ENCODE measurements at regions not wholly inside any gene's neighbourhood (a gene's known extent, or its start where the extent isn't known, plus 50 kb on each side); places are given as distances from the start of the nearest gene placed in this dataset.
"Not testable (repeated sequence)": the region's sequence is repeated elsewhere in the genome, so short reads cannot be mapped to it uniquely, and the experiment has no call there.

DNA sequence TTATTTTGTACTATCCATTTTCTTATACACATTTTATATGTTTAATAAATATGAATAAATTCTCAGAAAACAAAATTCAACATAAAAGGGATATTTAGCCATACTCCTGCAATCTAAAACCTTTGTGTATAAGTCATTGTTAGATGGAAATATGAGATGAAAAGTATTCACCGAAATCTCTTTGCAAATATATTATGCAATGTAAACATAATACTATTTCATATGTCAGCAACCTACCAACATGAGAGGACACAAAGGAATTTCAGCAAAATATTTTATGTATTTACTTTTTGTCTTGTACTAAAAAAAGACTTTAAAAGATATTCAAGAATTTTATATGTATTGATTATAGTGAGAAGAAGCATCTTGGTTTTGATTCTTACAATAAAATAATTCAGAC is 1623.4 kb downstream of the EFNA5 start:
- CTCF ChIA-PET: no interaction called here
- Mint-ChIP-seq H3K9me3 (peaks cover 18% of the 10 kb centered on the region), H3K4me1 (ENCODE audit: low read depth) (no peaks in the 10 kb centered on the region), H3K27me3 (no peaks in the 10 kb centered on the region), H3K27ac (no peak overlapping the region), H3K36me3 (no peaks in the 10 kb centered on the region), H3K4me3 (no peak overlapping the region)
- intact Hi-C loops (cut with micrococcal nuclease): no loop called here
- POLR2A ChIA-PET: no interaction called here
- no peak for DNase-seq

DNA sequence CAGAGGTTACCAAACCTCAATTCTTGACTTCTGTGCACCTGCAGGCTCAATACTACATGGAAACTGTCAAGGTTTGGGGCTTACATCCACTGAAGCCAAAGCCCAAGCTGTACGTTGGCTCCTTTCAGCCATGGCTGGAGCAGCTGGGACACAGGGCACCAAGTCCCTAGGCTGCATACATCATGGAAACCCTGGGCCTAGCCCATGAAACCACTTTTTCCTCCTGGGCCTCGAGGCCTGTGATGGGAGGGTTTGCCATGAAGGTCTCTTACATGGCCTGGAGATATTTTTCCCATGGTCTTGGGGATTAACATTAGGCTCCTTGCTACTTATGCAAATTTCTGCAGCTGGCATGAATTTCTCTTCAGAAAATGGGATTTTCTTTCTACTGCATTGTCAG is 1638.7 kb downstream of the EFNA5 start:
- H3K27ac Mint-ChIP-seq; H3K4me1 Mint-ChIP-seq (ENCODE audit: low read depth); POLR2A ChIA-PET; H3K36me3 Mint-ChIP-seq; H3K27me3 Mint-ChIP-seq; CTCF ChIA-PET; H3K4me3 Mint-ChIP-seq; DNase-seq; intact Hi-C loops (cut with micrococcal nuclease): not testable (repeated sequence)
- H3K9me3 Mint-ChIP-seq: peaks cover 14% of the 10 kb centered on the region

DNA sequence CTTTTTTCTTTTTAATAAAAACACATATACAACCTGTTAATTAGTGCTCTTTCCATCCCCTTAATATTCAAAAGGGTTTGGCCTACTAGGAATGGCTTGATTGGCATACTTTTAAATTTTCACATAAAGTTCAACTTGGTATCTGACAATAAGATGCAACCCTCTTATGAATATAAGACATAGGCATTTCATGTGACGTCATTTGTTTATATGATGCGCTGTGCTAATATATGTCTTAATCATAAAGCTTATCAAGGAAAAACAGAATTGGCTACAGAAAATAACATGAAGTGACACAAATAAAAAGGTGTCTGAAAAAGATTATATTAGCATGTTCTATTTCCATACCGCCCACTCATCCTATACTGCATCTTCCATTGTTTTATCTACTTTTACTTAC is 1642.4 kb downstream of the EFNA5 start:
- Mint-ChIP-seq H3K27ac (no peak overlapping the region), H3K9me3 (peaks cover 7% of the 10 kb centered on the region), H3K4me3 (no peak overlapping the region), H3K36me3 (no peaks in the 10 kb centered on the region), H3K4me1 (ENCODE audit: low read depth) (no peaks in the 10 kb centered on the region), H3K27me3 (no peaks in the 10 kb centered on the region)
- ChIA-PET CTCF (no interaction called here), POLR2A (no interaction called here)
- DNase-seq: no peak
- intact Hi-C loops (cut with micrococcal nuclease): no loop called here

DNA sequence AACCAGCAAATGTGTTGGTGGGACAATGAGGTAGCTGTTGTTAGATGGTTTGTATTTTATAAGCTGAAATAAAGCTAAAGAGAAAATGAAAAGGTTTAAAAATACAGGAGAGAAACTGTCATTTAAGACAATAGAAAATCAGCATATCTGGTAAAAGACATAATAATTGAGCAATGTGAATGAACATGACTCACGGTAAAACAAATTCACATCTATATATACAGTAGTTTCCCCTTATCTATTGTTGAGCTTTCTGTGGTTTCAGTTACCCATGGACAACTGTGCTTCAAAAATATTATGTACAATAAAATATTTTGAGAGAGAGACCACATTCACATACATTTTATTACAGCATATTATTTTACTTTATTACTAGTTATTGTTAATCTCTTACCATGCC is 1649.8 kb downstream of the EFNA5 start:
- Mint-ChIP-seq H3K27ac (no peak overlapping the region), H3K9me3 (peaks cover 2% of the 10 kb centered on the region), H3K27me3 (no peaks in the 10 kb centered on the region), H3K36me3 (no peaks in the 10 kb centered on the region), H3K4me1 (ENCODE audit: low read depth) (no peaks in the 10 kb centered on the region), H3K4me3 (no peak overlapping the region)
- no peak for DNase-seq
- CTCF ChIA-PET: no interaction called here
- POLR2A ChIA-PET: no interaction called here
- intact Hi-C loops (cut with micrococcal nuclease): no loop called here

DNA sequence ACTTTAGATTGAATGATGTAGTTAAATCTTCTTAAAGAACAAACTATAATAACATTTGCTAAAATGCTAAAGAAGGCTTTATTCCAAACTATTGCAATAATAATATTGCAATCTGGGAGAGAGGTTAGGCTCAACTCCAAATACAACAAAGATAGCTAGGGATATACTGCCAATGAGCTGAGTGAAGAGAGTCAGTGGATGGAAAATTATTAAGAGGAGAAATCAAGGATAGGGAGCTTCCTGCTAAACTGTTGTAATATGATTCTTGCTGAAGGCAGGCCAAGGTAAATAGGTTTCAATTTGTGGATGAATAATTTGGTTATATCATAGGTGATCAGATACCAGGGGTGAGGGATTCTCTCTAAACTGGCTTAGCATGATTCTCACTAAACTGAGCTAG is 1651.5 kb downstream of the EFNA5 start:
- intact Hi-C loops (cut with micrococcal nuclease): no loop called here
- H3K36me3 Mint-ChIP-seq: no peaks in the 10 kb centered on the region

DNA sequence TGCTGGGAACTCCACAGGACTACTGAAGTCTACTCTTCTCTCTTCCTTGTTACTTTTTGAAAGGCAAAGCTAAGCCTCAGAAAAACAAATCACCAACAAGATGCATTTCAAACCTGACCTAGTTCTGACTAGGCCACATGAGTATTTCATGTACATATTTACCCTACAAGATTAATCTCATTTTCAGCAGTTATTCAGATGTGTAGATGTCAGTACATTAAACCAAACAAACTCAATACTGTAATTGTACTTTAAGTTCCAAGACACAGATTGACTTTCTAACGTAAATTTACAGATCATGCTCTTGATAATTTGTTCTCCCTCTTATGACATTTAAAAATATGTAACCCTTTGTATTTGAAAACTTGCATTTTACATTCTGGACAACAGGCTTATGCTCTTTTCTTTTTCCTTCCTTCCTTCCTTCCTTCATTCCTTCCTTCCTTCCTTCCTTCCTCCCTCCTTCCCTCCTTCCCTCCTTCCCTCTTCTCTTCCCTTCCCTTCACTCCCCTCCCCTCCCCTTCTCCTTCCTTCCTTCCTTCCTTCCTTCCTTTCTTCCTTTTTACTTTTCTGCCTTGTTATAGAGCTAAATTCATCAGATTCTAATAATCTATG is 1653.4 kb downstream of the EFNA5 start:
- Mint-ChIP-seq H3K4me3 (no peak overlapping the region), H3K9me3 (peaks cover 2% of the 10 kb centered on the region), H3K27ac (no peak overlapping the region), H3K27me3 (no peaks in the 10 kb centered on the region), H3K36me3 (no peaks in the 10 kb centered on the region), H3K4me1 (ENCODE audit: low read depth) (no peaks in the 10 kb centered on the region)
- POLR2A ChIA-PET: no interaction called here
- DNase-seq: no peak
- CTCF ChIA-PET: no interaction called here
- intact Hi-C loops (cut with micrococcal nuclease): no loop called here

More for the DNA sequence above, 1651.5 kb downstream of the EFNA5 start:
- Mint-ChIP-seq H3K27ac (no peak overlapping the region), H3K4me1 (ENCODE audit: low read depth) (no peaks in the 10 kb centered on the region), H3K4me3 (no peak overlapping the region), H3K27me3 (no peaks in the 10 kb centered on the region), H3K9me3 (peaks cover 2% of the 10 kb centered on the region)
- ChIA-PET CTCF (no interaction called here), POLR2A (no interaction called here)
- no peak for DNase-seq

DNA sequence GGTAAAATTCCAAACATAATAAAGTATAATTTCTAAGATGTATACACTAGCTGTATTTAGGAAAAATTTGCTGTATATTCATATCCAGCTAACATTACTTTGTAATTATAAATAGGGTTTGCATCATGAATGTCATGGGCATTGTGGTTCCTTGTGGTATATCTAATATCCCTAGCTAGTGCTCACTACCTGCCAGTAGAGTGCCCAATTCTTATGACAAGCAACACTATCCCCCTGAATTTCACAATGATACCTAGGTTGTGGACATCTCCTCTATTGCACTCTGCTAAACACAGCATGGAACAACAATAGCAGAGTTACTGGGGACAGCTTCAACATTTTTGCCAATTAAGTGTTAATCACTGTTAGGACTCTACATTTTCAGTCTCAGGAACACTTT is 1656.5 kb downstream of the EFNA5 start:
- H3K4me3 Mint-ChIP-seq: no peak overlapping the region

DNA sequence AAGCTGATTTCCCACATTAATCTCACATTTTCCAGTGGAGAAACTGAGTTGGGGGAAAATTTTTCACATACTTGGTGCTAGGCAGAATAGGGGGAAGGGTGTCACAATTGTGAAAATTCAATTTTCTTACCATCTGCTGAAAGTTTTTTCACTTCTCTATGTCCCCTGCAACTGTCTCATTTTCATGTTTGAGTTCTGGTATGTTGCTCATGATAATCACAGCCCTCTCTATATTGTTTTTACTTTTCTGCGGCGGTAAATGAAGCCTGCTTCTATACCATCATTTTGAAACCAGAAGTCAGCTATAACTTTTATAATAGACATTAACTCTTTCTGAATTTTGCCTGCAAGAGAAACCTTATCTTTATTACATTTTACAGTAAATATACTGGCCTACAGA is 1664.5 kb downstream of the EFNA5 start:
- DNase-seq: no peak
- POLR2A ChIA-PET: no interaction called here
- no peak overlapping the region for H3K27ac Mint-ChIP-seq
- no peaks in the 10 kb centered on the region for H3K4me1 Mint-ChIP-seq (ENCODE audit: low read depth)
- intact Hi-C loops (cut with micrococcal nuclease): no loop called here
- no peaks in the 10 kb centered on the region for H3K36me3 Mint-ChIP-seq
- H3K4me3 Mint-ChIP-seq: no peak overlapping the region
- CTCF ChIA-PET: no interaction called here
- H3K9me3 Mint-ChIP-seq: peaks cover 33% of the 10 kb centered on the region
- no peaks in the 10 kb centered on the region for H3K27me3 Mint-ChIP-seq

More for the DNA sequence above, 1656.5 kb downstream of the EFNA5 start:
- H3K27ac Mint-ChIP-seq: no peak overlapping the region
- ChIA-PET CTCF (no interaction called here), POLR2A (no interaction called here)
- H3K9me3 Mint-ChIP-seq: peaks cover 10% of the 10 kb centered on the region
- DNase-seq: no peak
- intact Hi-C loops (cut with micrococcal nuclease): no loop called here
- H3K4me1 Mint-ChIP-seq (ENCODE audit: low read depth): no peaks in the 10 kb centered on the region
- H3K36me3 Mint-ChIP-seq: no peaks in the 10 kb centered on the region
- H3K27me3 Mint-ChIP-seq: no peaks in the 10 kb centered on the region

DNA sequence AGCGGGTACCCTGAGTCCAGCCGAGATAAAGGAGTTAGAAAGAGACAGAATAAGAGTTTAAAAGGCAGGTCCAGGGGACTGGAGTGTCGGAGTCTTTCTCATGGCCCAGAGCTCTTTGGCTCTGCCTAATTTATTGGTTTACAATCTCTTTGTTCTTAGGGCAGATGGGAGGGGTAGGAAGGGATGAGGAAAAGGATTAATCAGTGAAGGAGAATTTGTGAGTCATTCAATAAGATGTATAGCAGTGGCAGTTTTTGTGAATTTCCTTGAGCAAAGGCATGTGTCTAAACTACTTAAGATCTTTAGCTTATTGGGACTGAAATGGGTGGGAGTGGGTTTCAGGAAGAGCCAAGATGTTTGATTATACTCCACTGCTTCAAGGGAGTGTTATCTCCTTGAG is 1671.7 kb downstream of the EFNA5 start:
- CTCF ChIA-PET, H3K4me3 Mint-ChIP-seq, H3K27ac Mint-ChIP-seq: not testable (repeated sequence)

DNA sequence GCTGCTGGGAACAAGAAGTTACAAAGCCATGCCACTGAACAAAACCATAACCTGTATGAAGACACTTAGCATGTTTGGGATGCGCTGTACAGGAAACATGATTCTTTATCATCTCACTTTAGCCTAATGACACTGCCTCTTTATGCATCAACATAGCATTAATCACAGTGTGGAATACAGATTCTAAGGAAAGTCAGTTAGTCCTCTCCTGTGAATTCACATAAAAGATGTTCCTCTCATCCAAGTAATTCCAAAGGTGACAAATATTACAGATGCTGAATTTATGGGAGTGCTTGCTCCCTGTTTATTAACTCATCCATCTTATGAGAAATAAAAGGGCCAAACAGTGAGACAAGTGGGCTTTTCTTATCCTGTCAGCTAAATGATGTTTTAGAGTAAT is 1677.7 kb downstream of the EFNA5 start:
- Mint-ChIP-seq H3K4me1 (ENCODE audit: low read depth) (no peaks in the 10 kb centered on the region), H3K36me3 (no peaks in the 10 kb centered on the region), H3K27me3 (no peaks in the 10 kb centered on the region), H3K27ac (no peak overlapping the region), H3K4me3 (no peak overlapping the region), H3K9me3 (peaks cover 12% of the 10 kb centered on the region)
- ChIA-PET CTCF (no interaction called here), POLR2A (no interaction called here)
- no peak for DNase-seq
- intact Hi-C loops (cut with micrococcal nuclease): no loop called here

More for the DNA sequence above, 1671.7 kb downstream of the EFNA5 start:
- H3K4me1 Mint-ChIP-seq (ENCODE audit: low read depth); H3K36me3 Mint-ChIP-seq; intact Hi-C loops (cut with micrococcal nuclease); POLR2A ChIA-PET; DNase-seq; H3K27me3 Mint-ChIP-seq: not testable (repeated sequence)
- H3K9me3 Mint-ChIP-seq: peaks cover 32% of the 10 kb centered on the region

DNA sequence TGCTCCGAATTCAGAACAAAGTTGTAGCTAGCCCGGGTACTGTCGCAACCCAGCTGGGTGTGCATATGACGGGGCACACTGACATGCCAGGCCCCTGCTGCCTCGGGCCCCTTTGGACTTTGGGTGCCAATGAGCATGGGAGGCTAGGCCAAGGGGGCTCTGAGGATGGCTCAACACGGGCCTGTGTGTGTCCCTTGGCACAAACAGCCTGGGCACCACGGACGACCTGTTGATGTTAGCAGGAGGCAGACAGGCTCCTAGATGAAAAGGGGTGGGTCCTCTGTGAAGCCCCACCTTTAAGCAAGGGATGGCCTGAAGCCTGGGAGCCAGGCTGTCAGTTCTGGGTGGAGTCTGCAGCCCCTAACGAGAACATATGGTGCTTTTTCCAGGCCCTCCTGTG is 1688.2 kb downstream of the EFNA5 start:
- H3K9me3 Mint-ChIP-seq: peaks cover 4% of the 10 kb centered on the region
- no peak overlapping the region for H3K27ac Mint-ChIP-seq
- no peaks in the 10 kb centered on the region for H3K36me3 Mint-ChIP-seq
- intact Hi-C loops (cut with micrococcal nuclease): no loop called here
- no peaks in the 10 kb centered on the region for H3K27me3 Mint-ChIP-seq
- H3K4me1 Mint-ChIP-seq (ENCODE audit: low read depth): no peaks in the 10 kb centered on the region
- no peak for DNase-seq
- POLR2A ChIA-PET: no interaction called here
- CTCF ChIA-PET: no interaction called here
- H3K4me3 Mint-ChIP-seq: no peak overlapping the region

DNA sequence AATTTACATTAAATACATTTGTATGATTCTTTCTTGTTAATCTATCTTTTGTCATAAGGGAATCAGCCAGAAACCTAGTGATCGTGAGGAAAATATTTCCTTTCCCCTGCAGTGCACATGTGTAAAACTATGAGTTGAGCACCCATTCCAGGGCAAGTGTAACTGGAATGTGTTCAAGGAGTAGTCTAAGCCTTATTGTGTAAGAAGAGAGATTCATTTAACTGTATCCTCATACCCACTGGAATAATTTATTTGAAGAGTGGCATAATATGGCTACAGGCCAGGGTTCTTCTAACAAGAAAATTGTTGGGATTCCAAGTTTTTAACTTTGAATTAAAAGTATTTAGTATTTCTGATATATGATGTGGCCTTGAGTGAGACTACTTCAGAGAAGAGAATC is 1692.7 kb downstream of the EFNA5 start:
- CTCF ChIA-PET: no interaction called here
- H3K27me3 Mint-ChIP-seq: no peaks in the 10 kb centered on the region

DNA sequence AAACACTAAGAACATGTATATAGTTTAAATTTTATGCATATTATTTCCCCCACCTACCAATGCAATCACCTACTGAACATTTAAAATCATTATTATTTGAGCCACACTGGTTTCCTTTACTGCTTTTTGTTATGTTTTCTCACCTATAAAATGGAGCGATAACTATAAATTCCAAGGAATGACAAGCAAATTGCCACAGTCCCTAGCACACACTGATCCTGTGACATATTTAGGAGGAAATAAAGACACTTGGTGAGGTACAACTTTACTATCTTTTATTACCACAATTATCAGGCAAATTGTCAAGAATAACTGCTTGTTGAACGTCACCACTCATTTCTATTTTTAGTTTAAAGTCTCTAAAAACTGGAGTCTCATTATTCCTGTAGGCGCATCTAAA is 1693.6 kb downstream of the EFNA5 start:
- Mint-ChIP-seq H3K4me3 (no peak overlapping the region), H3K27ac (no peak overlapping the region), H3K27me3 (no peaks in the 10 kb centered on the region), H3K4me1 (ENCODE audit: low read depth) (no peaks in the 10 kb centered on the region), H3K9me3 (no peaks in the 10 kb centered on the region), H3K36me3 (no peaks in the 10 kb centered on the region)
- CTCF ChIA-PET: no interaction called here
- intact Hi-C loops (cut with micrococcal nuclease): no loop called here
- POLR2A ChIA-PET: no interaction called here
- no peak for DNase-seq

More for the DNA sequence above, 1692.7 kb downstream of the EFNA5 start:
- POLR2A ChIA-PET: no interaction called here
- Mint-ChIP-seq H3K36me3 (no peaks in the 10 kb centered on the region), H3K4me3 (no peak overlapping the region), H3K27ac (no peak overlapping the region), H3K4me1 (ENCODE audit: low read depth) (no peaks in the 10 kb centered on the region), H3K9me3 (no peaks in the 10 kb centered on the region)
- intact Hi-C loops (cut with micrococcal nuclease): no loop called here
- no peak for DNase-seq

DNA sequence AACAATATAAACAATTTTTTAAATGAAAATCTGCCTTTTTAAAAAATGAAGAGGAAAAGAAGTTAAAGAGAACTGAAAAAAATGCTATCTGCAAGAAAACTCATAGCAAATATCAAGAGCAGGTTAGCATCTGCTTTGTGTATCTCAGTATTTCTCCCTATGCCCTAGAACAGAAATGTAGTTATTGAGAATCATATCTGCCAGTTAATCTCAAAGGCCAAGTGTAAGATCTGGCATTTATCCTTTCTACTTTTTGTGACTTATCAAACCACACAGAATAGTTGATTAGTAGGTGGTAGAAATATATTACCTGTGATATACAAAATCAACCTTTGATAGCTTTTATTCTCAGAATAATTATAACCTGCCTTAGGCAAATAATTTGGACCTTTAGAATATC is 1699.8 kb downstream of the EFNA5 start:
- Mint-ChIP-seq H3K27me3 (no peaks in the 10 kb centered on the region), H3K4me1 (ENCODE audit: low read depth) (no peaks in the 10 kb centered on the region), H3K27ac (no peak overlapping the region), H3K36me3 (no peaks in the 10 kb centered on the region), H3K4me3 (no peak overlapping the region), H3K9me3 (peaks cover 21% of the 10 kb centered on the region)
- DNase-seq: no peak
- ChIA-PET POLR2A (no interaction called here), CTCF (no interaction called here)
- intact Hi-C loops (cut with micrococcal nuclease): loop anchor here (2.0 kb wide), 1 partner anchor 76 kb away; no protein-coding TSS in a partner anchor

All from activated CD4-positive, alpha-beta memory T cell treated with anti-CD3 and anti-CD28 coated beads for 36 hours (primary cell).